Caco-2 (cell line): ENCODE measurements at regions not wholly inside any gene's neighbourhood (a gene's known extent, or its start where the extent isn't known, plus 50 kb on each side); places are given as distances from the start of the nearest gene placed in this dataset.

ENCODE experiments used
- BruUV-seq: library from RNA; stranded (reverse); fragments of 400-500 nt; replicated peaks from 2 replicates; lab custom pipeline; 2021; lab: Mats Ljungman, UMichigan
- CTCF ChIA-PET: fragments of 300-600 bp; sonication (Branson Sonifier 250); formaldehyde crosslinking; loops from one replicate; lab custom pipeline; 2022; ENCODE audit warnings: antibody characterized with exemption; lab: Charles Lee
- POLR2A ChIA-PET: fragments of 300-600 bp; sonication (Branson Sonifier 250); formaldehyde crosslinking; loops from one replicate; lab custom pipeline; 2022; ENCODE audit warnings: antibody characterized with exemption; lab: Charles Lee
- DNase-seq, 2 experiments: peaks; one replicate each; pipeline versions ENCODE4 v3.0.0 to v3.0.0-alpha.2; 2020 to 2022
- H3K27me3 ChIP-seq: replicated peaks from 2 replicates; pipeline ENCODE4 v1.6.0; 2011; ENCODE audit warnings: low read length; ENCODE audit not compliant: control insufficient read depth, insufficient read depth
- H3K36me3 ChIP-seq: 2 replicates; pipeline ENCODE4 v1.5.1; 2011; ENCODE audit warnings: low read length; ENCODE audit not compliant: control insufficient read depth, insufficient read depth
- H3K4me1 ChIP-seq: fragments of 250-450 bp; sonication (Bioruptor Pico); 2 replicates; pipeline ENCODE4 v1.5.1; 2020; ENCODE audit warnings: mild to moderate bottlenecking
- H3K4me3 ChIP-seq: 2 replicates; pipeline ENCODE4 v1.5.1; 2011; ENCODE audit warnings: low read depth, mild to moderate bottlenecking, control low read depth, low read length
- H3K9me3 ChIP-seq: fragments of 250-450 bp; sonication (Bioruptor Pico); 2 replicates; pipeline ENCODE4 v1.5.1; 2020; ENCODE audit warnings: mild to moderate bottlenecking, moderate library complexity
- H3K27ac Mint-ChIP-seq: one replicate; pipeline ENCODE4 v1.8.0; 2022; ENCODE audit warnings: mixed read lengths; ENCODE audit not compliant: unreplicated experiment
- H3K27me3 Mint-ChIP-seq: one replicate; pipeline ENCODE4 v1.8.0; 2022; ENCODE audit warnings: mixed read lengths; ENCODE audit not compliant: insufficient read depth, unreplicated experiment
- H3K36me3 Mint-ChIP-seq: one replicate; pipeline ENCODE4 v1.8.0; 2022; ENCODE audit warnings: mild to moderate bottlenecking, mixed read lengths; ENCODE audit not compliant: insufficient read depth, unreplicated experiment
- H3K4me1 Mint-ChIP-seq: one replicate; pipeline ENCODE4 v1.8.0; 2022; ENCODE audit warnings: low read depth, mixed read lengths; ENCODE audit not compliant: unreplicated experiment
- H3K4me3 Mint-ChIP-seq: one replicate; pipeline ENCODE4 v1.8.0; 2022; ENCODE audit warnings: mild to moderate bottlenecking, moderate library complexity, mixed read lengths; ENCODE audit not compliant: unreplicated experiment
- H3K9me3 Mint-ChIP-seq: one replicate; pipeline ENCODE4 v1.8.0; 2022; ENCODE audit warnings: mixed read lengths; ENCODE audit not compliant: unreplicated experiment
- intact Hi-C: fragments of 100-400 bp; cut with micrococcal nuclease; formaldehyde crosslinking; loops from one replicate; pipeline ENCODE4 v1.10.0; 2022; ENCODE audit not compliant: unreplicated experiment
- TF ChIP-seq, protein P1 (sequence below), 2 experiments: fragments of 200-600 bp in 1 of 2; IDR thresholded peaks; 1 replicate in 1 of 2; 2 replicates in 1 of 2; pipeline versions ENCODE4 v1.5.1 to v1.8.0; 2011 to 2022; ENCODE audit warnings: antibody characterized with exemption in 1 of 2, control low read depth in 1 of 2, inconsistent platforms in 1 of 2, low read depth in 1 of 2, low read length in 1 of 2, mild to moderate bottlenecking in 1 of 2, moderate library complexity in 1 of 2; ENCODE audit not compliant: insufficient read depth in 1 of 2, severe bottlenecking in 1 of 2, unreplicated experiment in 1 of 2

DNA sequence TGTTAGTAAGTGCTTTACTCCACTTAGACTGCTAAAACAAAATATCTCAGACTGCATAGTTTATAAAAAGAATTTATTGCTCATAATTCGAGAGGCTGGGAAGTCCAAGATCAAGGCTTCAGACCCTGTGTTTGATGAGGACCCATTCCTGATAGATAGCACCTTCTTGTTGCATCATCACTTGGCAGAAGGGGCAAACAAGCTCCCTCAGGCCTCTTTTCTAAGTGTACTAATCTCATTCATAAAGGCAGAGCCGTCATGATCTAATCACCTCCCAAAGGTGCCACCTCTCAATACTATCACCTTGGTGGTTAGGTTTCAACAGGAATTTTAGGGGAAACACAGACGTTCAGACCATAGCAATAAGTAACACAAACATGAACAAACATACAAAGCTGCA is 55.4 kb downstream of the CRPPA start:
- Mint-ChIP-seq H3K27ac (no peak overlapping the region), H3K27me3 (no peaks in the 10 kb centered on the region), H3K4me1 (no peaks in the 10 kb centered on the region), H3K4me3 (no peak overlapping the region), H3K36me3 (no peaks in the 10 kb centered on the region), H3K9me3 (no peaks in the 10 kb centered on the region)
- no peaks in the 10 kb centered on the region for H3K27me3 ChIP-seq
- TF ChIP-seq, protein P1, sequence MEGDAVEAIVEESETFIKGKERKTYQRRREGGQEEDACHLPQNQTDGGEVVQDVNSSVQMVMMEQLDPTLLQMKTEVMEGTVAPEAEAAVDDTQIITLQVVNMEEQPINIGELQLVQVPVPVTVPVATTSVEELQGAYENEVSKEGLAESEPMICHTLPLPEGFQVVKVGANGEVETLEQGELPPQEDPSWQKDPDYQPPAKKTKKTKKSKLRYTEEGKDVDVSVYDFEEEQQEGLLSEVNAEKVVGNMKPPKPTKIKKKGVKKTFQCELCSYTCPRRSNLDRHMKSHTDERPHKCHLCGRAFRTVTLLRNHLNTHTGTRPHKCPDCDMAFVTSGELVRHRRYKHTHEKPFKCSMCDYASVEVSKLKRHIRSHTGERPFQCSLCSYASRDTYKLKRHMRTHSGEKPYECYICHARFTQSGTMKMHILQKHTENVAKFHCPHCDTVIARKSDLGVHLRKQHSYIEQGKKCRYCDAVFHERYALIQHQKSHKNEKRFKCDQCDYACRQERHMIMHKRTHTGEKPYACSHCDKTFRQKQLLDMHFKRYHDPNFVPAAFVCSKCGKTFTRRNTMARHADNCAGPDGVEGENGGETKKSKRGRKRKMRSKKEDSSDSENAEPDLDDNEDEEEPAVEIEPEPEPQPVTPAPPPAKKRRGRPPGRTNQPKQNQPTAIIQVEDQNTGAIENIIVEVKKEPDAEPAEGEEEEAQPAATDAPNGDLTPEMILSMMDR (IDR thresholded peaks at IDR 0.05; ENCODE audit: insufficient read depth in 1 of 2, low read depth in 1 of 2, low read length in 1 of 2, severe bottlenecking in 1 of 2, unreplicated experiment in 1 of 2), result no peak
- DNase-seq, result no peak
- no peaks in the 10 kb centered on the region for H3K4me1 ChIP-seq
- H3K4me3 ChIP-seq, result no peak overlapping the region
- ChIA-PET CTCF (no interaction called here), POLR2A (no interaction called here)
- no TSS peak for BruUV-seq
- intact Hi-C loops, result no loop called here
- no peaks in the 10 kb centered on the region for H3K9me3 ChIP-seq
- H3K36me3 ChIP-seq, result no peaks in the 10 kb centered on the region

GRCh38 chr7:16365177-16365576 is 56.2 kb downstream of the CRPPA start:
- Histone ChIP-seq H3K9me3 (no peaks in the 10 kb centered on the region), H3K27me3 (no peaks in the 10 kb centered on the region), H3K4me1 (no peaks in the 10 kb centered on the region), H3K36me3 (no peaks in the 10 kb centered on the region), H3K4me3 (no peak overlapping the region)
- no peaks in the 10 kb centered on the region for H3K36me3 Mint-ChIP-seq
- H3K4me3 Mint-ChIP-seq, result no peak overlapping the region
- no peaks in the 10 kb centered on the region for H3K9me3 Mint-ChIP-seq
- no peak overlapping the region for H3K27ac Mint-ChIP-seq
- TF ChIP-seq, protein P1 (IDR thresholded peaks at IDR 0.05; ENCODE audit: insufficient read depth in 1 of 2, low read depth in 1 of 2, low read length in 1 of 2, severe bottlenecking in 1 of 2, unreplicated experiment in 1 of 2), result no peak
- DNase-seq, result no peak
- POLR2A ChIA-PET, result no interaction called here
- H3K4me1 Mint-ChIP-seq, result no peaks in the 10 kb centered on the region
- CTCF ChIA-PET, result no interaction called here
- H3K27me3 Mint-ChIP-seq, result no peaks in the 10 kb centered on the region
- intact Hi-C loops, result no loop called here
- no TSS peak for BruUV-seq

DNA sequence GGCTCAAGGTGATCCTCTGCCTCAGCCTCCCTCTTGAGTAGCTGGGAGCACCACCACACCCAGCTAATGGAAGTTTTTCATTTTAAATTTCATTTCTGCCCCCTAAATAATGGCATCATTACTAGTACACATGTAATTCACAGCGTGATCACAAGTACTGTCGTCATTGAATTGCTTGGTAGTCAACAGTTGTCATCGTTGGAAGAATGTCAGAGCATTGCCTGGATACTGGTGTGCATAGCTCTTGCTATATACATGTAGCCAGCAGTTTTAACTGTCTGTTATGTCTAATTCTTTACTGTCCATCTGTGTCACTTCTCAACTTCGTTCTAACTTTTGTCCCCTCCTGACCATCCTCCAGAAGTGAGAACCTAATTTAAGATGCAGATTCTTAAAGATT is 62.1 kb downstream of the CRPPA start:
- Histone ChIP-seq H3K36me3 (no peaks in the 10 kb centered on the region), H3K9me3 (no peaks in the 10 kb centered on the region), H3K4me1 (no peaks in the 10 kb centered on the region; the same call in 1 of the 2 replicates), H3K27me3 (no peaks in the 10 kb centered on the region), H3K4me3 (no peak overlapping the region)
- H3K9me3 Mint-ChIP-seq, result no peaks in the 10 kb centered on the region
- TF ChIP-seq, protein P1 (IDR thresholded peaks at IDR 0.05; ENCODE audit: insufficient read depth in 1 of 2, low read depth in 1 of 2, low read length in 1 of 2, severe bottlenecking in 1 of 2, unreplicated experiment in 1 of 2), result no peak
- ChIA-PET POLR2A (no interaction called here), CTCF (no interaction called here)
- intact Hi-C loops, result no loop called here
- H3K4me1 Mint-ChIP-seq, result peaks cover 6% of the 10 kb centered on the region
- DNase-seq, result no peak
- BruUV-seq, result no TSS peak
- H3K4me3 Mint-ChIP-seq, result no peak overlapping the region
- H3K36me3 Mint-ChIP-seq, result no peaks in the 10 kb centered on the region
- H3K27ac Mint-ChIP-seq, result no peak overlapping the region
- H3K27me3 Mint-ChIP-seq, result no peaks in the 10 kb centered on the region
